ENCODE measurements at regions not wholly inside any gene's neighbourhood (a gene's known extent, or its start where the extent isn't known, plus 50 kb on each side); places are given as distances from the start of the nearest gene placed in this dataset.

GRCh38 chr1:165062346-165062745 is 294.2 kb downstream of the LMX1A start:
- H3K4me1 Mint-ChIP-seq, result no peaks in the 10 kb centered on the region
- no peak for DNase-seq
- no peaks in the 10 kb centered on the region for H3K36me3 Mint-ChIP-seq (ENCODE audit: low read depth)
- intact Hi-C loops (cut with micrococcal nuclease), result no loop called here
- H3K27me3 Mint-ChIP-seq, result no peaks in the 10 kb centered on the region
- H3K27ac Mint-ChIP-seq, result no peak overlapping the region
- no peaks in the 10 kb centered on the region for H3K9me3 Mint-ChIP-seq
- H3K4me3 Mint-ChIP-seq, result no peak overlapping the region

- no peaks in the 10 kb centered on the region for H3K4me1 Mint-ChIP-seq
- DNase-seq, result no peak
- no peaks in the 10 kb centered on the region for H3K9me3 Mint-ChIP-seq
- H3K36me3 Mint-ChIP-seq (ENCODE audit: low read depth), result no peaks in the 10 kb centered on the region
- intact Hi-C loops (cut with micrococcal nuclease), result no loop called here
- H3K27ac Mint-ChIP-seq, result no peak overlapping the region
- H3K27me3 Mint-ChIP-seq, result peaks cover 3% of the 10 kb centered on the region
- no peak overlapping the region for H3K4me3 Mint-ChIP-seq
Observed at GRCh38 chr1:165060285-165060793, 296.2 kb downstream of the LMX1A start.

DNA sequence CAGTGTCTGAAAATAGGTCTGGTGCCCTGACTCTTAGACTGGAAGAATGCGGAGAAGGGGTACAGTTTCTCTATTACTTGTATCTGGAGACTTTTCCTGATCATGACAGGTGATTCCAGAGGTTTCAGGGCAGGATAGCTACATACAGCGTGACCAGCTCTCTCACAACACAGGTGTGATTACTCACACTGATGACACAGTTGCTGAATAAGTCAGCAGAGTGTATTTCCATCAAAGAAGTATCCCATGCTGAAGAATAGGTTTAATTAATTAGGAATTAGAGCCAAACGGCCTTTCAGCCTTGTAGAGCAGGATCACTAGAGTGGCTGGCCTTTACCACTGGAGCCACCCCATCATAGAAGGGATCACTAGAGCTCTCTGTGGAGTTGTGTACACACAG is 298.6 kb downstream of the LMX1A start:
- H3K9me3 Mint-ChIP-seq, result no peaks in the 10 kb centered on the region
- no peak for DNase-seq
- no peak overlapping the region for H3K27ac Mint-ChIP-seq
- H3K36me3 Mint-ChIP-seq (ENCODE audit: low read depth), result no peaks in the 10 kb centered on the region
- H3K4me1 Mint-ChIP-seq, result no peaks in the 10 kb centered on the region
- no peak overlapping the region for H3K4me3 Mint-ChIP-seq
- intact Hi-C loops (cut with micrococcal nuclease), result no loop called here
- peaks cover 5% of the 10 kb centered on the region for H3K27me3 Mint-ChIP-seq

DNA sequence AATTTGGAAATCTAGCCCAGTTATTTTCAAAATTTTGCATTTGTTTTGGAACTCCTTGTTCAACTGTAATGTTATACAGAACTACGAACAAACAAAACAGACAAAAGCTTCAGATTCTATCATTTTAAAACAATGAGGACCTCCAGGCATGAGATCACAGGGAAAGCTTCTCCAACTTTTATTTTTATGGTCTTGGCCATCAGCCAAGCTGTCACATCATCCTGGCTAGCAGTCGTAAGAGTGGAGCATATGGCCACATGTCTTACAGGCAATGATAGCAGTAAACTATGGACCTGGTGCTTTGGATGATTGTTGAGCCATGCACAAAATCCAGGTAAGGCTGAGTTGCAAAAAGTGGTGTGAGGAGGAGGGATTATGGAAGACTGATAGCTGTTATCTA is 299.6 kb downstream of the LMX1A start:
- H3K27me3 Mint-ChIP-seq, result peaks cover 5% of the 10 kb centered on the region
- DNase-seq, result no peak
- no peaks in the 10 kb centered on the region for H3K4me1 Mint-ChIP-seq
- no peaks in the 10 kb centered on the region for H3K9me3 Mint-ChIP-seq
- H3K4me3 Mint-ChIP-seq, result no peak overlapping the region
- H3K27ac Mint-ChIP-seq, result no peak overlapping the region
- H3K36me3 Mint-ChIP-seq (ENCODE audit: low read depth), result no peaks in the 10 kb centered on the region
- intact Hi-C loops (cut with micrococcal nuclease), result no loop called here

GRCh38 chr1:165055581-165055980 is 300.9 kb downstream of the LMX1A start:
- no peak overlapping the region for H3K27ac Mint-ChIP-seq
- no peak overlapping the region for H3K4me3 Mint-ChIP-seq
- H3K9me3 Mint-ChIP-seq, result no peaks in the 10 kb centered on the region
- no peaks in the 10 kb centered on the region for H3K4me1 Mint-ChIP-seq
- H3K27me3 Mint-ChIP-seq, result peaks cover 5% of the 10 kb centered on the region
- DNase-seq, result no peak
- intact Hi-C loops (cut with micrococcal nuclease), result no loop called here
- no peaks in the 10 kb centered on the region for H3K36me3 Mint-ChIP-seq (ENCODE audit: low read depth)

GRCh38 chr1:165054627-165055026 is 301.9 kb downstream of the LMX1A start:
- Mint-ChIP-seq H3K9me3 (no peaks in the 10 kb centered on the region), H3K27me3 (peaks cover 5% of the 10 kb centered on the region), H3K4me1 (no peaks in the 10 kb centered on the region), H3K27ac (no peak overlapping the region), H3K4me3 (no peak overlapping the region), H3K36me3 (ENCODE audit: low read depth) (no peaks in the 10 kb centered on the region)
- intact Hi-C loops (cut with micrococcal nuclease), result no loop called here
- DNase-seq, result no peak

- Mint-ChIP-seq H3K27me3 (peaks cover 5% of the 10 kb centered on the region), H3K9me3 (no peaks in the 10 kb centered on the region), H3K4me3 (no peak overlapping the region), H3K27ac (no peak overlapping the region), H3K4me1 (no peaks in the 10 kb centered on the region), H3K36me3 (ENCODE audit: low read depth) (no peaks in the 10 kb centered on the region)
- intact Hi-C loops (cut with micrococcal nuclease), result no loop called here
- DNase-seq, result no peak
Observed at GRCh38 chr1:165053351-165053750, 303.2 kb downstream of the LMX1A start.

GRCh38 chr1:165052936-165053335 is 303.6 kb downstream of the LMX1A start:
- intact Hi-C loops (cut with micrococcal nuclease), result no loop called here
- DNase-seq, result no peak
- Mint-ChIP-seq H3K4me3 (no peak overlapping the region), H3K27me3 (peaks cover 5% of the 10 kb centered on the region), H3K4me1 (no peaks in the 10 kb centered on the region), H3K9me3 (no peaks in the 10 kb centered on the region), H3K36me3 (ENCODE audit: low read depth) (no peaks in the 10 kb centered on the region), H3K27ac (no peak overlapping the region)

GRCh38 chr1:165052431-165052830 is 304.1 kb downstream of the LMX1A start:
- H3K4me1 Mint-ChIP-seq, result no peaks in the 10 kb centered on the region
- intact Hi-C loops (cut with micrococcal nuclease), result no loop called here
- no peaks in the 10 kb centered on the region for H3K9me3 Mint-ChIP-seq
- H3K27me3 Mint-ChIP-seq, result peaks cover 5% of the 10 kb centered on the region
- no peak overlapping the region for H3K4me3 Mint-ChIP-seq
- DNase-seq, result no peak
- no peak overlapping the region for H3K27ac Mint-ChIP-seq
- no peaks in the 10 kb centered on the region for H3K36me3 Mint-ChIP-seq (ENCODE audit: low read depth)

- Mint-ChIP-seq H3K4me3 (no peak overlapping the region), H3K4me1 (no peaks in the 10 kb centered on the region), H3K27ac (no peak overlapping the region), H3K27me3 (peaks cover under 1% of the 10 kb centered on the region), H3K9me3 (no peaks in the 10 kb centered on the region), H3K36me3 (ENCODE audit: low read depth) (no peaks in the 10 kb centered on the region)
- no peak for DNase-seq
- intact Hi-C loops (cut with micrococcal nuclease), result no loop called here
Observed at GRCh38 chr1:165050246-165050645, 306.3 kb downstream of the LMX1A start.

GRCh38 chr1:165047994-165048393 is 308.5 kb downstream of the LMX1A start:
- H3K27ac Mint-ChIP-seq, result no peak overlapping the region
- DNase-seq, result no peak
- H3K9me3 Mint-ChIP-seq, result no peaks in the 10 kb centered on the region
- no peaks in the 10 kb centered on the region for H3K27me3 Mint-ChIP-seq
- no peaks in the 10 kb centered on the region for H3K4me1 Mint-ChIP-seq
- H3K36me3 Mint-ChIP-seq (ENCODE audit: low read depth), result no peaks in the 10 kb centered on the region
- no peak overlapping the region for H3K4me3 Mint-ChIP-seq
- intact Hi-C loops (cut with micrococcal nuclease), result no loop called here

- Mint-ChIP-seq H3K4me1 (no peaks in the 10 kb centered on the region), H3K27ac (no peak overlapping the region), H3K27me3 (no peaks in the 10 kb centered on the region), H3K9me3 (no peaks in the 10 kb centered on the region), H3K36me3 (ENCODE audit: low read depth) (no peaks in the 10 kb centered on the region), H3K4me3 (no peak overlapping the region)
- DNase-seq, result no peak
- intact Hi-C loops (cut with micrococcal nuclease), result no loop called here
Observed at GRCh38 chr1:165045902-165046301, 310.6 kb downstream of the LMX1A start.

DNA sequence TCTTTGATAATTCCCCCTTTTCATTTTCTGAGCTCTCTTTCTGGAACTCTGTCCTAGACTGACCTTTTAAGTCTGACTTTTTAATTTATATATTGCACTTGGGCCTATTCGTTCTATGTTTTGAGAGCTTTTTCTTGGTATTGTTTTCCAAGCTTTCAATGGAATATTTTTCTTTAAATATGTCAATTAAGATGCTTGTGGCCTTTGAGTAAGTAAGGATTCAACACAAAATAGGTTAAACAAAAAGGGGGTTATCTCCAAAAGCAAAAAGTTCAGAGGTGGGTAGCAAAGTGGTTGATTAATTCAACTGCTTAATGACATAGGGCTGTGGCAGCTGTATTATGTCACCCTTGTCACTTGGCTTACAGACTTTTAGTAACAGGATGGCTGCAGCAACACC is 315.9 kb downstream of the LMX1A start:
- Mint-ChIP-seq H3K27ac (no peak overlapping the region), H3K4me3 (no peak overlapping the region), H3K9me3 (no peaks in the 10 kb centered on the region), H3K4me1 (no peaks in the 10 kb centered on the region), H3K27me3 (no peaks in the 10 kb centered on the region), H3K36me3 (ENCODE audit: low read depth) (no peaks in the 10 kb centered on the region)
- intact Hi-C loops (cut with micrococcal nuclease), result no loop called here
- DNase-seq, result no peak

DNA sequence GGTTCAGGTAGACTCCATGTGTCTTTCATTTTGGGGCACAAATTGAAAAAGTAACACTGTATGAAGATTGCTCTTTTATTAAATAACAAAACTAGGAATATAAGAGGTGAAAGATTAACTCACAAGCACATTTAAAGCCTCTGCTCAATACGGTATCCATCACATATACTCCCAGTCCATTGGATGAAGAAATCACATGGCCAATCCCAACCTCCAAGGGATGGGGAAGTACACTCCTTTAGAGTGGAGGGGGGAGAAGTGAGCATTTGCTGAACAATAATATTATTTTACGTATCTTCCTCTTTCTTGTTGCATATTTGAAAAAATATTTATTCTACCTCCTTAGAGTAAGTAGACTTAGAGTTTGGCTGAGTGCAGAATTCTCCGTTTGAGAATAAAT is 316.5 kb downstream of the LMX1A start:
- no peak overlapping the region for H3K27ac Mint-ChIP-seq
- DNase-seq, result no peak
- H3K36me3 Mint-ChIP-seq (ENCODE audit: low read depth), result no peaks in the 10 kb centered on the region
- no peak overlapping the region for H3K4me3 Mint-ChIP-seq
- no peaks in the 10 kb centered on the region for H3K27me3 Mint-ChIP-seq
- intact Hi-C loops (cut with micrococcal nuclease), result no loop called here
- H3K4me1 Mint-ChIP-seq, result no peaks in the 10 kb centered on the region
- H3K9me3 Mint-ChIP-seq, result no peaks in the 10 kb centered on the region

DNA sequence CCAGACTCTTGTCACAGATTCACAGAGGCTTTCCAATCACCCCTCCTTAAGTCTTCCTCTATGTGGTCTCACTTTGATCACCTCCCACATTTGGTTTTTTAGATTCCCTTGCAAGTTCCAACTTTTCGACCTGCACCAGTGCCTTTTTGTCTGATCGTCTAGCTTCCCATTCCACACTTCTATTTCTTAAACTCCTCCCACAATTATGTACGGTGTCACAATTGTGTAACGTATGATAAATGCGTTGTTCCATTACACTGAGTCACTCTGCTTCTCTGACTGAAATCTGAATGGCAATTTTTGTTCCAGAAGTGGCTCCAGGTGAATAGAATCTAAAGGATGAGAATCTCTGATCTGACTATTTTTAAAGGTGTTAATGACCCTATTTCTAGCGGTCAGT is 320.1 kb downstream of the LMX1A start:
- Mint-ChIP-seq H3K4me3 (no peak overlapping the region), H3K9me3 (no peaks in the 10 kb centered on the region), H3K27me3 (no peaks in the 10 kb centered on the region), H3K27ac (no peak overlapping the region), H3K4me1 (no peaks in the 10 kb centered on the region), H3K36me3 (ENCODE audit: low read depth) (no peaks in the 10 kb centered on the region)
- no peak for DNase-seq
- intact Hi-C loops (cut with micrococcal nuclease), result no loop called here
